Neural cell (in vitro differentiated cells): ENCODE measurements at regions not wholly inside any gene's neighbourhood (a gene's known extent, or its start where the extent isn't known, plus 50 kb on each side); places are given as distances from the start of the nearest gene placed in this dataset.

Experiments used
- CTCF ChIP-seq: fragments of 450-650 bp; IDR thresholded peaks from 2 replicates; pipeline ENCODE4 v1.5.1; 2014; ENCODE audit warnings: antibody characterized with exemption, mild to moderate bottlenecking, moderate library complexity; ENCODE audit not compliant: poor library complexity, severe bottlenecking
- EP300 ChIP-seq: fragments of 450-650 bp; conservative IDR thresholded peaks from 2 replicates; pipeline ENCODE4 v1.6.1; 2014; ENCODE audit warnings: antibody characterized with exemption, mild to moderate bottlenecking, moderate library complexity; ENCODE audit not compliant: poor library complexity, severe bottlenecking
- EZH2 ChIP-seq: fragments of 200-600, 300-800 bp; shearing (Covaris generic), sonication (generic); IDR thresholded peaks from 2 replicates; pipeline ENCODE4 v1.6.1; 2014; ENCODE audit warnings: antibody characterized with exemption, low read length, borderline replicate concordance, mild to moderate bottlenecking; ENCODE audit not compliant: insufficient read depth, poor library complexity, severe bottlenecking
- MXI1 ChIP-seq: fragments of 450-650 bp; conservative IDR thresholded peaks from 2 replicates; pipeline ENCODE4 v1.6.1; 2014; ENCODE audit warnings: antibody characterized with exemption, mild to moderate bottlenecking; ENCODE audit not compliant: poor library complexity, severe bottlenecking
- POLR2AphosphoS5 ChIP-seq: IDR thresholded peaks from 2 replicates; pipeline ENCODE4 v1.6.1; 2012
- RAD21 ChIP-seq: fragments of 450-650 bp; conservative IDR thresholded peaks from 2 replicates; pipeline ENCODE4 v1.6.1; 2014; ENCODE audit warnings: antibody characterized with exemption, mild to moderate bottlenecking, moderate library complexity
- REST ChIP-seq: IDR thresholded peaks from 2 replicates; pipeline ENCODE4 v1.6.1; 2012; ENCODE audit warnings: borderline replicate concordance
- SMC3 ChIP-seq: fragments of 450-650 bp; conservative IDR thresholded peaks from 2 replicates; pipeline ENCODE4 v1.6.1; 2014; ENCODE audit warnings: antibody characterized with exemption, mild to moderate bottlenecking, moderate library complexity; ENCODE audit not compliant: poor library complexity
- TAF1 ChIP-seq: IDR thresholded peaks from 2 replicates; pipeline ENCODE4 v1.6.1; 2012; ENCODE audit warnings: low read depth

- TF ChIP-seq POLR2AphosphoS5: peak; percentile 50
- TF ChIP-seq CTCF: no peak
- TF ChIP-seq EZH2: no peak
- TF ChIP-seq REST: no peak
- TF ChIP-seq MXI1: no peak
- TF ChIP-seq SMC3: no peak
- TF ChIP-seq TAF1: no peak
- TF ChIP-seq RAD21: no peak
- peak; percentile 13 for TF ChIP-seq EP300
These were observed 74.1 kb upstream of the WDR44 start for GRCh38 chrX:118271775-118272174.
